ENCODE measurements at regions not wholly inside any gene's neighbourhood (a gene's known extent, or its start where the extent isn't known, plus 50 kb on each side); places are given as distances from the start of the nearest gene placed in this dataset.

DNA sequence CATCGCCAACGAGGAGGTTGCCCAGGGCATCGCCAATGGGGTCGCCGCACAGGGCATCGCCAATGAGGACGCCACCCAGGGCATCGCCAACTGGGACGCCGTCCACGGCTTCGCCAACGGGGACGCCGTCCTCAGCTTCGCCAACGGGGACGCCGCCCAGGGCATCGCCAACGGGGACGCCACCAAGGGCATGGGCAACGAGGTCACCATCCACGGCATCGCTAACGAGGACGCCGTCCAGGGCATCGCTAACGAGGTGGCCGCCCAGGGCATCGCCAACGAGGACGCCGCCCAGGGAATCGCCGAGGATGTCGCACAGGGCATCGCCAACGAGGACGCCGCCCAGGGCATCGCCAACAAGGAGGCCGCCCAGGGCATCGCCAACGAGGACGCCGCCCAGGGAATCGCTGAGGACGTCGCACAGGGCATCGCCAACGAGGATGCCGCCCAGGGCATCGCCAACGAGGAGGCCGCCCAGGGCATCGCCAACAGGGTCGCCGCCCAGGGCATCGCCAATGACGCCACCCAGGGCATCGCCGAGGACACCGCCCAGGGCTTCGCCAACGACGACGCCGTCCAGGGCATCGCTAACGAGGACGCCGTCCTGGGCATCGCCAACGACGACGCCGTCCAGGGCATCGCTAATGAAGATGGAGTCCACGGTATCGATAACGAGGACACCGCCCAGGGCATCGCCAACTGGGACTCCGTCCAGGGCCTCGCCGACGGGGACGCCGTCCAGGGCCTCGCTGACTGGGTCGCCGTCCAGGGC, 945.7 kb downstream of the TUBA3C start:
- Histone ChIP-seq H3K23me2 (ENCODE audit: low read depth, low read length) (no peaks in the 10 kb centered on the region), H3K27ac (ENCODE audit: low read depth, low read length) (no peak overlapping the region), H3K36me3 (ENCODE audit: control insufficient read depth in 2 of 4, insufficient read depth in 4 of 4, low read length in 3 of 4) (peaks cover 0 to 6% (median 0%) of the 10 kb centered on the region in 4 experiments; a peak in 1 of 8 replicates), H3K9ac (replicated peaks in 1 of 4; ENCODE audit: extremely low read depth in 1 of 4, low read depth in 3 of 4, low read length in 3 of 4) (no peak overlapping the region), H3K79me1 (ENCODE audit: low read depth, low read length) (no peaks in the 10 kb centered on the region), H3K9me3 (ENCODE audit: insufficient read depth in 2 of 2, low read depth in 1 of 2, low read length in 1 of 2) (peaks cover 69 to 79% of the 10 kb centered on the region in 2 experiments), H3K79me2 (ENCODE audit: control insufficient read depth in 1 of 2, insufficient read depth in 2 of 2, low read length in 2 of 2) (no peaks in the 10 kb centered on the region), H4K91ac (replicated peaks; ENCODE audit: insufficient read length, low read length) (no peak overlapping the region), H3K4me2 (ENCODE audit: insufficient read depth in 1 of 2, low read depth in 2 of 2, low read length in 2 of 2) (no peak overlapping the region), H2AFZ (ENCODE audit: low read length) (no peak overlapping the region), H3K18ac (ENCODE audit: extremely low read depth, low read length) (no peak overlapping the region), H4K5ac (ENCODE audit: insufficient read length, low read depth, low read length) (no peak overlapping the region), H2AK5ac (ENCODE audit: low read depth, low read length) (no peak overlapping the region), H3K4me3 (ENCODE audit: extremely low read depth in 1 of 4, insufficient read depth in 2 of 4, low read depth in 3 of 4, low read length in 4 of 4) (no peak overlapping the region), H3K27me3 (replicated peaks in 1 of 4; ENCODE audit: control insufficient read depth in 3 of 4, extremely low read depth in 1 of 4, insufficient read depth in 3 of 4, low read length in 3 of 4) (no peaks in the 10 kb centered on the region), H3K56ac (replicated peaks; ENCODE audit: insufficient read length, low read depth, low read length) (no peak overlapping the region), H4K20me1 (replicated peaks in 1 of 2; ENCODE audit: control insufficient read depth in 1 of 2, insufficient read depth in 2 of 2, low read length in 2 of 2) (no peaks in the 10 kb centered on the region), H2BK20ac (ENCODE audit: low read length) (no peak overlapping the region), H3K23ac (ENCODE audit: insufficient read length) (no peak overlapping the region), H3K4ac (replicated peaks; ENCODE audit: insufficient read length, low read depth, low read length) (no peak overlapping the region), H3K14ac (ENCODE audit: insufficient read length) (no peak overlapping the region), H2BK5ac (ENCODE audit: low read depth, low read length) (no peak overlapping the region), H4K8ac (ENCODE audit: extremely low read depth, insufficient read depth, low read length) (no peak overlapping the region; the same call in 1 of the 2 replicates), H2BK12ac (ENCODE audit: low read depth, low read length) (no peak overlapping the region), H3K4me1 (replicated peaks in 1 of 4; ENCODE audit: control insufficient read depth in 3 of 4, insufficient read depth in 4 of 4, low read length in 3 of 4) (no peaks in the 10 kb centered on the region), H2BK15ac (ENCODE audit: low read length) (no peak overlapping the region), H2BK120ac (replicated peaks; ENCODE audit: low read depth, low read length) (no peak overlapping the region)
- FAIRE-seq: no peak
- DNase-seq (ENCODE audit: low read depth in 1 of 2, low spot score in 2 of 2): no peak
- ChIA-PET POLR2A (ENCODE audit: partially characterized antibody) (no interaction called here), CTCF (ENCODE audit: partially characterized antibody) (no interaction called here)
- no peak for TF ChIP-seq ZNF274 (IDR thresholded peaks at IDR 0.05; ENCODE audit: borderline replicate concordance, extremely low read depth, low read length)
- no peak for TF ChIP-seq ATF2 (IDR thresholded peaks at IDR 0.05; ENCODE audit: low read length)
- TF ChIP-seq SAP30 (IDR thresholded peaks at IDR 0.05; ENCODE audit: insufficient read depth, insufficient replicate concordance, low read length): no peak
- no peak for TF ChIP-seq TAF7 (optimal IDR thresholded peaks at IDR 0.05; ENCODE audit: borderline replicate concordance, low read depth, low read length)
- no peak for TF ChIP-seq SP4 (IDR thresholded peaks at IDR 0.05; ENCODE audit: low read length)
- WGBS, 2 experiments (ENCODE audit: extremely low coverage in 1 of 2, insufficient coverage in 1 of 2, insufficient read length in 1 of 2, insufficient replicate concordance in 2 of 2, low coverage in 1 of 2, low lambda C conversion rate in 2 of 2, missing lambda C conversion rate in 1 of 2): 94% methylated on average over 61 of the region's 94 CpGs; no CpG with 5 or more reads in 1 of the 2 experiments
